Astrocyte of the hippocampus (primary cell): ENCODE measurements at regions not wholly inside any gene's neighbourhood (a gene's known extent, or its start where the extent isn't known, plus 50 kb on each side); places are given as distances from the start of the nearest gene placed in this dataset.

Source experiments
- DNase-seq: peaks from one replicate; pipeline ENCODE4 v3.0.0; 2011; ENCODE audit warnings: low read depth, low spot score

- DNase-seq = no peak
Measured at GRCh38 chr2:225340923-225341322, 58.6 kb upstream of the NYAP2 start.

GRCh38 chr2:225337183-225337582 lies 62.3 kb upstream of the NYAP2 start:
- DNase-seq = peak; percentile 91

- DNase-seq = peak; percentile 71
Measured at GRCh38 chr2:225334514-225334913, 65.0 kb upstream of the NYAP2 start.

- DNase-seq = peak; percentile 44
Measured at GRCh38 chr2:225328192-225328591, 71.3 kb upstream of the NYAP2 start.

- peak; percentile 14 for DNase-seq
Measured at GRCh38 chr2:225326969-225327368, 72.5 kb upstream of the NYAP2 start.

- DNase-seq = no peak
Measured at GRCh38 chr2:225319872-225320271, 79.6 kb upstream of the NYAP2 start.

- no peak for DNase-seq
Measured at GRCh38 chr2:225318440-225318839, 81.1 kb upstream of the NYAP2 start.

- DNase-seq = no peak
Measured at GRCh38 chr2:225317186-225317585, 82.3 kb upstream of the NYAP2 start.

GRCh38 chr2:225310745-225311144 lies 88.8 kb upstream of the NYAP2 start:
- peak; percentile 8 for DNase-seq

- no peak for DNase-seq
Measured at GRCh38 chr2:225309516-225309915, 90.0 kb upstream of the NYAP2 start.

- DNase-seq = no peak
Measured at GRCh38 chr2:225296951-225297350, 102.6 kb upstream of the NYAP2 start.

GRCh38 chr2:225295102-225295501 lies 104.4 kb upstream of the NYAP2 start:
- no peak for DNase-seq

GRCh38 chr2:225293638-225294037 lies 105.9 kb upstream of the NYAP2 start:
- no peak for DNase-seq

- no peak for DNase-seq
Measured at GRCh38 chr2:225290757-225291400, 108.6 kb upstream of the NYAP2 start.

- DNase-seq = no peak
Measured at GRCh38 chr2:225289659-225290058, 109.9 kb upstream of the NYAP2 start.

- DNase-seq = peak; percentile 11
Measured at GRCh38 chr2:225288986-225289385, 110.5 kb upstream of the NYAP2 start.

- peak; percentile 56 for DNase-seq
Measured at GRCh38 chr2:225282858-225283710, 116.4 kb upstream of the NYAP2 start.

- DNase-seq = no peak
Measured at GRCh38 chr2:225276207-225276606, 123.3 kb upstream of the NYAP2 start.

GRCh38 chr2:225275443-225275842 lies 124.1 kb upstream of the NYAP2 start:
- DNase-seq = no peak

GRCh38 chr2:225274751-225275150 lies 124.8 kb upstream of the NYAP2 start:
- DNase-seq = peak; percentile 67

- no peak for DNase-seq
Measured at GRCh38 chr2:225272173-225272572, 127.3 kb upstream of the NYAP2 start.

GRCh38 chr2:225270861-225271260 lies 128.6 kb upstream of the NYAP2 start:
- DNase-seq = peak; percentile 70

- no peak for DNase-seq
Measured at GRCh38 chr2:225270053-225270452, 129.5 kb upstream of the NYAP2 start.
